ENCODE measurements at regions not wholly inside any gene's neighbourhood (a gene's known extent, or its start where the extent isn't known, plus 50 kb on each side); places are given as distances from the start of the nearest gene placed in this dataset.

DNA sequence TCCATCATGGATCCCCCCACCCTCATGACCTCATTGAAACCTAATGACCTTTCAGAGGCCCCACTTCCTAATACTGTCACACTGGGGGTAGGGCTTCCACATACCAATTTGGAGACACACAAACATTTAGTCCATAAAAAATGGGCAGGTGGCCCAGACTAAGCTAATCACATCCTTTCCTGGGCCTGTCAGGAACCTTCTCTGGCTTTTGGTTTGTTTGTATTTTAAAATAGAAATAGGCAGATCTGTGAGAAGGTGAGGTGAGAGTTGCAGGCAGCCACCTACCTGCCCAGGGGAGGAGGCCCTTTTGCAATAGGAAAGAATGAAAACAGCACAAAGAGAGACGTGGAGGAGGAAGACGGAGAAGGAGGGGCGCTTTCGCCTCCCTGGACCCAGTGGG lies 90.2 kb upstream of the BOD1 start:
- in situ Hi-C loops (cut with MboI; ENCODE audit: low sequenced_read_pairs) = no loop called here
- H3K9me3 ChIP-seq (ENCODE audit: control insufficient read depth, insufficient read depth, low read length) = no peaks in the 10 kb centered on the region
- H3K9ac ChIP-seq (ENCODE audit: low read depth, low read length) = no peak overlapping the region
- H4K91ac ChIP-seq (ENCODE audit: insufficient read depth, low read depth, low read length) = no peak overlapping the region
- no peak overlapping the region for H3K56ac ChIP-seq (ENCODE audit: extremely low read depth, insufficient read depth, low read length)
- no peak overlapping the region for H3K4me2 ChIP-seq (ENCODE audit: low read depth, low read length)
- intact Hi-C loops (cut with micrococcal nuclease) = no loop called here
- H3K4ac ChIP-seq (ENCODE audit: low read depth, low read length) = no peak overlapping the region
- no peak overlapping the region for H2AK9ac ChIP-seq (replicated peaks; ENCODE audit: low read depth, low read length, poor library complexity)
- no peaks in the 10 kb centered on the region for H3K4me1 ChIP-seq (ENCODE audit: control insufficient read depth, insufficient read depth, low read length)
- peaks cover 9% of the 10 kb centered on the region for H3K27me3 ChIP-seq (ENCODE audit: control insufficient read depth, insufficient read depth, low read length)
- no peak overlapping the region for H2AFZ ChIP-seq (replicated peaks; ENCODE audit: low read length, poor library complexity)
- ChIA-PET POLR2A (ENCODE audit: unreplicated experiment) (no interaction called here), CTCF (interaction anchor here (0.6 kb wide), 1 partner anchor 931 kb away, joined by 5 read pairs; no protein-coding TSS in a partner anchor)
- H3K14ac ChIP-seq (replicated peaks; ENCODE audit: low read depth, low read length) = no peak overlapping the region
- no peak overlapping the region for H2BK120ac ChIP-seq (ENCODE audit: low read depth, low read length)
- no peak overlapping the region for H2BK5ac ChIP-seq (ENCODE audit: low read depth, low read length, poor library complexity, severe bottlenecking)
- H4K5ac ChIP-seq (ENCODE audit: low read depth, low read length) = no peak overlapping the region
- dilution Hi-C loops (cut with HindIII; ENCODE audit: low sequenced_read_pairs, unreplicated experiment) = no loop called here
- no peak overlapping the region for H2BK20ac ChIP-seq (ENCODE audit: low read depth, low read length)
- no peak overlapping the region for H2BK15ac ChIP-seq (ENCODE audit: low read depth, low read length)
- WGBS, 2 experiments (ENCODE audit: extremely low coverage in 2 of 2, insufficient read length in 1 of 2) = no CpG with 5 or more reads among the region's 4 CpGs
- H3K18ac ChIP-seq (ENCODE audit: low read depth, low read length) = no peak overlapping the region
- no peaks in the 10 kb centered on the region for H3K36me3 ChIP-seq (ENCODE audit: control insufficient read depth, insufficient read depth, low read length)
- no peaks in the 10 kb centered on the region for H3K9me1 ChIP-seq (ENCODE audit: insufficient read depth, low read length)
- no TSS peak for BruUV-seq (replicated peaks)
- H3K79me1 ChIP-seq (ENCODE audit: low read depth in 1 of 2, low read length in 2 of 2) = no peaks in the 10 kb centered on the region
- DNase-seq (no peak), ATAC-seq (ENCODE audit: low read depth) (no peak)
- H2AK5ac ChIP-seq (ENCODE audit: low read depth, low read length) = no peak overlapping the region
- no peak overlapping the region for H4K8ac ChIP-seq (ENCODE audit: low read depth in 2 of 2, low read length in 2 of 2)
- no peak overlapping the region for H3K4me3 ChIP-seq (ENCODE audit: insufficient read depth, low read depth, low read length)
- H3K27ac ChIP-seq (ENCODE audit: insufficient read depth, low read length) = no peak overlapping the region
- no peak overlapping the region for H3K23ac ChIP-seq (ENCODE audit: low read depth, low read length)
- no peak for TF ChIP-seq MXI1 (IDR thresholded peaks at IDR 0.05; ENCODE audit: borderline replicate concordance, low read depth, low read length)
- no peak for TF ChIP-seq CHD1 (IDR thresholded peaks at IDR 0.05; ENCODE audit: low read depth, low read length)
- no peak for TF ChIP-seq ELK1 (IDR thresholded peaks at IDR 0.05; ENCODE audit: borderline replicate concordance, low read depth, low read length)
- TF ChIP-seq, protein P1, sequence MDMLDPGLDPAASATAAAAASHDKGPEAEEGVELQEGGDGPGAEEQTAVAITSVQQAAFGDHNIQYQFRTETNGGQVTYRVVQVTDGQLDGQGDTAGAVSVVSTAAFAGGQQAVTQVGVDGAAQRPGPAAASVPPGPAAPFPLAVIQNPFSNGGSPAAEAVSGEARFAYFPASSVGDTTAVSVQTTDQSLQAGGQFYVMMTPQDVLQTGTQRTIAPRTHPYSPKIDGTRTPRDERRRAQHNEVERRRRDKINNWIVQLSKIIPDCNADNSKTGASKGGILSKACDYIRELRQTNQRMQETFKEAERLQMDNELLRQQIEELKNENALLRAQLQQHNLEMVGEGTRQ (IDR thresholded peaks at IDR 0.05; ENCODE audit: low read depth, low read length) = no peak
- no peak for TF ChIP-seq CEBPB (IDR thresholded peaks at IDR 0.05; ENCODE audit: low read depth, low read length)
- TF ChIP-seq CTCF (conservative IDR thresholded peaks at IDR 0.05; ENCODE audit: low read depth, low read length) = no peak
- no peak for TF ChIP-seq RCOR1 (IDR thresholded peaks at IDR 0.05; ENCODE audit: insufficient replicate concordance, low read length)
- TF ChIP-seq POLR2A (IDR thresholded peaks at IDR 0.05; ENCODE audit: low read depth, low read length) = no peak
- no peaks in the 10 kb centered on the region for H4K20me1 ChIP-seq (ENCODE audit: insufficient read depth, low read length)
